ENCODE measurements at regions not wholly inside any gene's neighbourhood (a gene's known extent, or its start where the extent isn't known, plus 50 kb on each side); places are given as distances from the start of the nearest gene placed in this dataset.

DNA sequence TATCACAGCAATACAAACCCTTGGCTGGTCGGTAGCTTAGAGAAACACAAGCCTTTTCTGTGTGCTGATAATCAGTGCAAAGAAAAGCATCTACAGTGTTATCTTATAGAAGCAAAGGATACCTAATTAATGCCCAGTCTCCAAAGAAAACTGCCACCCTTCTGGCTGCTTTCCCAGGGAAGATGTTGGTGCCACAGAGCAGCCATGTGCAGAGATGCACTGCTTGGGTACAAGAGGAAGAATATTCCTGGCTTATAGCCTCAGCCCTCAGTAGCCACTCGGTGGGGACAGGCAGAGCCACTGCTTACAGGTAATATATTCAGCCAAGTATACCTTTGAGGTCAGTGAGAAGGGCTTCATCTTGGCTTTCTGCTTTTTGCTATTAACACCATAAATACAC, 185.3 kb downstream of the PCSK1 start:
- WGBS, 2 donors, result 40 to 53% methylated on average over 2 of the region's 2 CpGs
- DNase-seq, result no peak
- no peaks in the 10 kb centered on the region for H3K27me3 ChIP-seq
- H3K27ac ChIP-seq, result no peak overlapping the region
- no peaks in the 10 kb centered on the region for H3K36me3 ChIP-seq (ENCODE audit: low read depth, missing control alignments)
- H3K4me1 ChIP-seq, result no peaks in the 10 kb centered on the region
- H3K4me3 ChIP-seq, result no peak overlapping the region
- no peak for TF ChIP-seq POLR2A (IDR thresholded peaks at IDR 0.05)
- TF ChIP-seq, protein P1, sequence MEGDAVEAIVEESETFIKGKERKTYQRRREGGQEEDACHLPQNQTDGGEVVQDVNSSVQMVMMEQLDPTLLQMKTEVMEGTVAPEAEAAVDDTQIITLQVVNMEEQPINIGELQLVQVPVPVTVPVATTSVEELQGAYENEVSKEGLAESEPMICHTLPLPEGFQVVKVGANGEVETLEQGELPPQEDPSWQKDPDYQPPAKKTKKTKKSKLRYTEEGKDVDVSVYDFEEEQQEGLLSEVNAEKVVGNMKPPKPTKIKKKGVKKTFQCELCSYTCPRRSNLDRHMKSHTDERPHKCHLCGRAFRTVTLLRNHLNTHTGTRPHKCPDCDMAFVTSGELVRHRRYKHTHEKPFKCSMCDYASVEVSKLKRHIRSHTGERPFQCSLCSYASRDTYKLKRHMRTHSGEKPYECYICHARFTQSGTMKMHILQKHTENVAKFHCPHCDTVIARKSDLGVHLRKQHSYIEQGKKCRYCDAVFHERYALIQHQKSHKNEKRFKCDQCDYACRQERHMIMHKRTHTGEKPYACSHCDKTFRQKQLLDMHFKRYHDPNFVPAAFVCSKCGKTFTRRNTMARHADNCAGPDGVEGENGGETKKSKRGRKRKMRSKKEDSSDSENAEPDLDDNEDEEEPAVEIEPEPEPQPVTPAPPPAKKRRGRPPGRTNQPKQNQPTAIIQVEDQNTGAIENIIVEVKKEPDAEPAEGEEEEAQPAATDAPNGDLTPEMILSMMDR (IDR thresholded peaks at IDR 0.05), result no peak
- intact Hi-C loops (cut with DNase I; ENCODE audit: low total_unique reads), result no loop called here
- no peaks in the 10 kb centered on the region for H3K9me3 ChIP-seq

DNA sequence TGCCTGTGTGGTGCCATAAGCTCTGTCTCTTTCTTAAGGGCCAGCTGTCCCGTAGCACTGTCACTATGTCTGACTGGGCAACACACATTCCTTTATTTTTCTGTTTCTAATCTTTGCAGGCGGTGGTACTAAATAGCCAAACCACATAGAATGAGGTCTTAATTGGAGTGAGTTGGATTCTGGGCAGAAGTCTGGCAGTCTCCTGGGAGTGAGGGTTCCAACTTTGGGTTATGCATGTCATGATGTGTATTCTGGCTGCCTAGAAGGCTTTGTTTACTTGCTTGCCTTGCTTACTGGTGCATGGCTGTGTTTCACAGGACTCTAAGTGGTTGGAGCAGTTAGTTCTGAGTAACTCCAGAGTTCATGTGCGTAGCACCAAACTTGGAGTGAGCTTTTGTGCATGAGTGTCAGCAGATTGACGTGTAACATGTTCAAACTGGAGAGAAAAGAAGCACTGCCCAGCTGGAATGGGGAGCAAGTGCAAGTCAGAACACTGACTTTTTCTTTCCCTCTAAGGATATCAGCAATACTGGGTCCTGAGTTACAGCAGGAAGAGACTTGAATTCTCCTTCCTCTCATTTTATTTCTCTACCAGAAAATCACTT, 185.8 kb downstream of the PCSK1 start:
- H3K9me3 ChIP-seq, result no peaks in the 10 kb centered on the region
- H3K27ac ChIP-seq, result no peak overlapping the region
- WGBS, 2 donors, result 72 to 73% methylated on average over 4 of the region's 4 CpGs
- TF ChIP-seq, protein P1 (IDR thresholded peaks at IDR 0.05), result no peak
- no peak for TF ChIP-seq POLR2A (IDR thresholded peaks at IDR 0.05)
- no peaks in the 10 kb centered on the region for H3K27me3 ChIP-seq
- intact Hi-C loops (cut with DNase I; ENCODE audit: low total_unique reads), result no loop called here
- DNase-seq, result no peak
- no peaks in the 10 kb centered on the region for H3K36me3 ChIP-seq (ENCODE audit: low read depth, missing control alignments)
- H3K4me1 ChIP-seq, result no peaks in the 10 kb centered on the region
- H3K4me3 ChIP-seq, result no peak overlapping the region

DNA sequence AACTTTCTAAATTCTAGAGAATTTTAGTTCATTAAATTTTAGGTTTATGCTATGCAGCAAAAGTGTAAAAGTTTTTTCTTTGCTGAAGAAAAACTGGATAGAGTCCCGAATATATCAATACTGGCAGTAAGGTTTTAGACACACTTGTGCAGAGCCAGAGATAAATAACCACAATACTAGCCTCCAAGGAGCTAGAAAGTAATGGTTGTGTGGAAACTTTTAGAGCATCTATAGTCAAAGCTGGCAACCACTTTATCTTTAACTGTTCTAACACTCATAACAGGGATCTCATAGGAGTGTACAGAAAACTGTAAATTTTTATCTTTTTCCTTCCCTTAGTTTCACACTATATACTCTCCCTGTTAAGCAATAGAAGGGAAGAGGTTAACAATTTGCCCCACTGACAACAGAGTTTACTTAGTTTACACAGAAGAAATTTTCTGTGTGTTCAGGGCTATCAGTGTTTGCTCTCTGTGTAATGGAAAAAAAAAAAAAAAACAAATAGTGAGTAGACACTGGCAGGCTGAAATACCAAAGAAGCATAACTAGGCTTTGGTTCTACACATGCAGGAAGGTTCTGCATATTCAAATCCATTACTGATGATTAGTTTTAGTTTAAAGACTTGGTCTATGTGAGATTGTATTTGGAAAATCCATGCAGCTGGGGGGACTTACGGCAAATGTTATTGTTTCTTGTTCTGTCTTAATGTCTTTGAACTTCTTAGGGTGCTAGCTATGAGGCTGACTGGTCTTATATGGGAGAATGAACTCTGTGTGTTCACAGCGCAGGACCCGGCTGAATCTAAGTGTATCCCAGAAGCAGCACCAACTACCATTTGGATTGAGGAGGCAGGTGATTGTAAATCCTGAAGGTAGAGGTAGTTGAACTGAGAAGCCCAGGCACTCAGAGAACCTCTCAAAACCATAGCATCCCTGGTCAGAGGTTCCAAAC, 187.6 kb downstream of the PCSK1 start:
- no peak overlapping the region for H3K27ac ChIP-seq
- DNase-seq, result no peak
- H3K27me3 ChIP-seq, result no peaks in the 10 kb centered on the region
- TF ChIP-seq, protein P1 (IDR thresholded peaks at IDR 0.05), result no peak
- no peak for TF ChIP-seq POLR2A (IDR thresholded peaks at IDR 0.05)
- H3K4me3 ChIP-seq, result no peak overlapping the region
- no peaks in the 10 kb centered on the region for H3K36me3 ChIP-seq (ENCODE audit: low read depth, missing control alignments)
- 70 to 79% methylated on average over 4 of the region's 4 CpGs for WGBS, 2 donors
- H3K9me3 ChIP-seq, result no peaks in the 10 kb centered on the region
- H3K4me1 ChIP-seq, result no peaks in the 10 kb centered on the region
- intact Hi-C loops (cut with DNase I; ENCODE audit: low total_unique reads), result no loop called here

DNA sequence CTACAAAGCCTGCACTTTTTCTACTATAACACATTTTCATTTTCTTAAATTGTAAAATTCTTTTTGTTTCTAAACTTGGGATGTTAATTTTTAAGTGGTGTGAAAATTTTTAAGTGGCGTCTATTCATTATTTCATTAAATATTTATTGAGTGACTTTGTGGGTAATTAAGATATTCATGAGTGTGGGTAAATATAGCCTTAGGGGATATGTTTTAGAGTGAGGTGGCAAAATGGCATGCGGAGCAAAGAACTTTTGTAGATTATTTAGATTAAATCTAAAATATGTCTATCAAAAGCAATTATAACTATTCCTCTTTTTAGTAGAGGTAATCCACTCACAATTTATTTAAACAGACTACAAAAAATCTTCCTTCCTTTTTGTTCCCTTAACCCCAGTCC, 188.4 kb downstream of the PCSK1 start:
- Histone ChIP-seq H3K4me1 (no peaks in the 10 kb centered on the region), H3K9me3 (no peaks in the 10 kb centered on the region), H3K4me3 (no peak overlapping the region), H3K27me3 (no peaks in the 10 kb centered on the region), H3K36me3 (ENCODE audit: low read depth, missing control alignments) (no peaks in the 10 kb centered on the region), H3K27ac (no peak overlapping the region)
- DNase-seq, result no peak
- TF ChIP-seq, protein P1 (IDR thresholded peaks at IDR 0.05), result no peak
- no peak for TF ChIP-seq POLR2A (IDR thresholded peaks at IDR 0.05)
- 96 to 98% methylated on average over 2 of the region's 2 CpGs for WGBS, 2 donors
- intact Hi-C loops (cut with DNase I; ENCODE audit: low total_unique reads), result no loop called here
